ENCODE measurements at regions not wholly inside any gene's neighbourhood (a gene's known extent, or its start where the extent isn't known, plus 50 kb on each side); places are given as distances from the start of the nearest gene placed in this dataset.

DNA sequence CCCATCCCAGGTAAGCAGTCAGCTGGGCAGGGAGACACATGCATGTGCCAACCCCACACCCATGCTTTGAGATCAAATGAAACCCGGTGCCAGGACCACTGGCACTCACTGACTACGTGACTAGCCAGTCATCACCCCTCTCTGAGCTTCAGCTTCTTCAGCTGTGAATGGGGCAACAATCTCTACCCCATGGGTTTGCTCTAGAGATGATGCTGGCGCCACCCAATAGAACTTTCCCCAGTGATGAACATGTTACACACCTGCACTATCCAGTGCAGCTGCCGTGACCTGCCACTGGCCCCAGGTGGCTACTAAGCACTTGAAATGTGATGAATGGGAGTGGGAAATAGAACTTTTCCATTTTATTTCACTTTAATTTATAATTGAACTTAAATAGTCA lies 70.3 kb downstream of the PITPNM2 start:
- BruUV-seq (replicated peaks) = no TSS peak
- no peak for DNase-seq (ENCODE audit: low spot score)
- Histone ChIP-seq H3K27ac (ENCODE audit: low read depth, low read length, poor library complexity, severe bottlenecking) (no peak overlapping the region), H3K4me1 (ENCODE audit: insufficient read depth, low read length, poor library complexity, severe bottlenecking) (no peaks in the 10 kb centered on the region), H3K36me3 (ENCODE audit: insufficient read depth, low read length, poor library complexity, severe bottlenecking) (no peaks in the 10 kb centered on the region), H3K27me3 (replicated peaks; ENCODE audit: insufficient read depth, low read depth, low read length, poor library complexity) (no peaks in the 10 kb centered on the region), H3K9me3 (ENCODE audit: low read depth, low read length, poor library complexity, severe bottlenecking) (no peaks in the 10 kb centered on the region), H3K4me3 (ENCODE audit: low read depth, low read length, poor library complexity, severe bottlenecking) (no peak overlapping the region)
- ChIA-PET POLR2A (ENCODE audit: low non-redundant PET) (no interaction called here), CTCF (no interaction called here)
- intact Hi-C loops (cut with micrococcal nuclease; ENCODE audit: unreplicated experiment) = no loop called here
- TF ChIP-seq CTCF (conservative IDR thresholded peaks at IDR 0.05; ENCODE audit: low read depth, low read length) (no peak), EZH2 (IDR thresholded peaks at IDR 0.05; ENCODE audit: borderline replicate concordance, low read depth, low read length, poor library complexity, severe bottlenecking) (no peak)

DNA sequence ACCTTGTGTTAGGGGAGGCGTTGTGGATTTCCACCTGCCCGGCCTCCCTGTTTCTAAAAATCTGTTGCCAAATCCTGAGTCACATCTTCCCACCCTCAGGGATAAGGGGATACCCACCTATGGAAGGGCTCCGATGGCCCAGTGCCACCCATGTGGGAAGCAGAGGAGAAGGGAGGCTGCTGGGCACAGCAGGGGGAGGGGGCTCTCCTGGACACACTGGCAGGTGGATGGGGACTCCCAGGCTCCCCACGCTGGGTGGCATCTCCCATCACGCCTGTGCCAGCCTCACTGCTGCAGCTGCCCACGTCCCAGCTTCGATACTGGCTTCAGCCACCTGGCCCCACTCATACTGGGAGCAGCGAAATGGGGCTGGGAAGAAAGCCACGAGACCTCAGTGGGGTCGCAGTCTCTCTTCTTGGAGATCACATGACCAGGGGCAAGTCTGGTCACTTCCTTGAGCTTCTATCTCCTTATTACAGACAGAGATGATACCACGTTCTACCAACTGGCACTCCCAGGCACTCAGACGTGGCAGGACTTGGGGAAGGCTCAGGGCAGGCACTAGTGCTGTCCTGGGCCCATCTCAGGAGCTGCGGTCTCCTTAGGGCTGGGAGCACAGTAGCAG lies 72.2 kb downstream of the PITPNM2 start:
- POLR2A ChIA-PET (ENCODE audit: low non-redundant PET) = no interaction called here
- H3K27ac ChIP-seq (ENCODE audit: low read depth, low read length, poor library complexity, severe bottlenecking) = no peak overlapping the region
- intact Hi-C loops (cut with micrococcal nuclease; ENCODE audit: unreplicated experiment) = no loop called here
- no peak for DNase-seq (ENCODE audit: low spot score)
- TF ChIP-seq EZH2 (IDR thresholded peaks at IDR 0.05; ENCODE audit: borderline replicate concordance, low read depth, low read length, poor library complexity, severe bottlenecking) = no peak
- no peak for TF ChIP-seq CTCF (conservative IDR thresholded peaks at IDR 0.05; ENCODE audit: low read depth, low read length)
- no peaks in the 10 kb centered on the region for H3K4me1 ChIP-seq (ENCODE audit: insufficient read depth, low read length, poor library complexity, severe bottlenecking)
- no peaks in the 10 kb centered on the region for H3K27me3 ChIP-seq (replicated peaks; ENCODE audit: insufficient read depth, low read depth, low read length, poor library complexity)
- H3K9me3 ChIP-seq (ENCODE audit: low read depth, low read length, poor library complexity, severe bottlenecking) = no peaks in the 10 kb centered on the region
- BruUV-seq (replicated peaks) = no TSS peak
- CTCF ChIA-PET = no interaction called here
- no peaks in the 10 kb centered on the region for H3K36me3 ChIP-seq (ENCODE audit: insufficient read depth, low read length, poor library complexity, severe bottlenecking)
- no peak overlapping the region for H3K4me3 ChIP-seq (ENCODE audit: low read depth, low read length, poor library complexity, severe bottlenecking)

- Histone ChIP-seq H3K27ac (ENCODE audit: low read depth, low read length, poor library complexity, severe bottlenecking) (no peak overlapping the region), H3K36me3 (ENCODE audit: insufficient read depth, low read length, poor library complexity, severe bottlenecking) (no peaks in the 10 kb centered on the region), H3K9me3 (ENCODE audit: low read depth, low read length, poor library complexity, severe bottlenecking) (no peaks in the 10 kb centered on the region), H3K27me3 (replicated peaks; ENCODE audit: insufficient read depth, low read depth, low read length, poor library complexity) (no peaks in the 10 kb centered on the region), H3K4me1 (ENCODE audit: insufficient read depth, low read length, poor library complexity, severe bottlenecking) (no peaks in the 10 kb centered on the region), H3K4me3 (ENCODE audit: low read depth, low read length, poor library complexity, severe bottlenecking) (no peak overlapping the region)
- intact Hi-C loops (cut with micrococcal nuclease; ENCODE audit: unreplicated experiment) = no loop called here
- DNase-seq (ENCODE audit: low spot score) = no peak
- ChIA-PET POLR2A (ENCODE audit: low non-redundant PET) (no interaction called here), CTCF (no interaction called here)
- no peak for TF ChIP-seq CTCF (conservative IDR thresholded peaks at IDR 0.05; ENCODE audit: low read depth, low read length)
- TF ChIP-seq EZH2 (IDR thresholded peaks at IDR 0.05; ENCODE audit: borderline replicate concordance, low read depth, low read length, poor library complexity, severe bottlenecking) = no peak
- BruUV-seq (replicated peaks) = no TSS peak
Measured at GRCh38 chr12:123078120-123078465, 72.8 kb downstream of the PITPNM2 start.
